Neural crest cell (in vitro differentiated cells): ENCODE measurements at regions not wholly inside any gene's neighbourhood (a gene's known extent, or its start where the extent isn't known, plus 50 kb on each side); places are given as distances from the start of the nearest gene placed in this dataset.

Source experiments
- DNase-seq: peaks from one replicate; pipeline ENCODE4 v3.0.0; 2021; ENCODE audit warnings: low read depth, mixed read lengths, low spot score
- H3K27ac Mint-ChIP-seq: one replicate; pipeline ENCODE4 v1.8.0; 2021; ENCODE audit warnings: mild to moderate bottlenecking, mixed read lengths; ENCODE audit not compliant: unreplicated experiment
- H3K27me3 Mint-ChIP-seq: 2 replicates; pipeline ENCODE4 v1.8.0; 2021; ENCODE audit warnings: low read depth, mild to moderate bottlenecking, mixed read lengths
- H3K36me3 Mint-ChIP-seq: 2 replicates; pipeline ENCODE4 v1.8.0; 2021; ENCODE audit warnings: low read depth, mild to moderate bottlenecking, mixed read lengths
- H3K4me1 Mint-ChIP-seq: 2 replicates; pipeline ENCODE4 v1.8.0; 2021; ENCODE audit warnings: mixed read lengths
- H3K4me3 Mint-ChIP-seq: one replicate; pipeline ENCODE4 v1.8.0; 2021; ENCODE audit warnings: mild to moderate bottlenecking, mixed read lengths
- H3K9me3 Mint-ChIP-seq: 2 replicates; pipeline ENCODE4 v1.8.0; 2021; ENCODE audit warnings: mixed read lengths
- CTCF ChIP-seq: fragments of 200-600 bp; sonication (generic); conservative IDR thresholded peaks from 2 replicates; pipeline ENCODE4 v1.5.0; 2021; ENCODE audit warnings: antibody characterized with exemption, mild to moderate bottlenecking

DNA sequence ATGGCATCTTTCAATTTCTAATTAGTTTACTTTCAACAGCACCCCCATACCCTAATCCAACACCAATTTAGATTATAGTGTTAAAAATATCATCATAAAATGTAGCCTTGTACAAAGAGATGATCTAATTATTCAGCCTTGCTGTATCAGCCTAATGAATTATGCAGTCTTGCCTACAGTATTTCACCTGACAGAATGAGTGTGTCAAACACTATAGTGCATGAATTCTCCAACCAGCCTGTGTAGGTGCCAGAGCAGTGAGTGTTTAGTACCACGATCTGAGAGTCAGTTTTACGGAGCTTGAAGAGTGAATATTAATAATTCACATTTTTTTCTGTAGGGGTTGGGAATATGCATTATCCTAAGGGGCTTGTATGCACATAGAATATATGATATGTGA lies 411.6 kb upstream of the SLC14A2 start:
- no peaks in the 10 kb centered on the region for H3K27me3 Mint-ChIP-seq
- TF ChIP-seq CTCF: no peak
- H3K4me1 Mint-ChIP-seq: peaks cover 4% of the 10 kb centered on the region
- H3K4me3 Mint-ChIP-seq: no peak overlapping the region
- H3K27ac Mint-ChIP-seq: no peak overlapping the region
- peaks cover 5% of the 10 kb centered on the region for H3K36me3 Mint-ChIP-seq
- no peak for DNase-seq
- peaks cover 8% of the 10 kb centered on the region for H3K9me3 Mint-ChIP-seq

DNA sequence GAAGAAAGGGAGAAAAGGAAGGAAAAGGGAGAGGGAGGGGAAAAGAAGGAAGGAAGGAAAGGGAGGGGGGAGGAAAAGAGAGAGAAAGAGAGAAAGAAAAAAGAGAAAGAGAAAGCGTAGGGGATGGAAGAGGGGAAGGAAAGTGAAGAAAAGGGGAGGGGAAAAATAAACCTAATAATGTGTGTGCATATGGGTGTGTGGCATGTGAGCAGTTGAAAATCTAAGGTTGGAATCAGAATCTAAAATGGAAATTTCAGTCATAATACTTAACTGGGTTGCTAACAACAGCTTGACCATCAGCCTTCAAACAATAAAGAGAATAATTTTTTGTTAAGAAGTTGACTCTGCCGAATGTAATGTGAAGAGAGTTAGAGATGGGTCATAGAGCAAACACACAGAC lies 407.9 kb upstream of the SLC14A2 start:
- no peak for DNase-seq
- no peak overlapping the region for H3K27ac Mint-ChIP-seq
- H3K9me3 Mint-ChIP-seq: peaks cover 3% of the 10 kb centered on the region
- no peaks in the 10 kb centered on the region for H3K36me3 Mint-ChIP-seq
- H3K4me1 Mint-ChIP-seq: peaks cover 8% of the 10 kb centered on the region
- no peak for TF ChIP-seq CTCF
- H3K27me3 Mint-ChIP-seq: no peaks in the 10 kb centered on the region
- H3K4me3 Mint-ChIP-seq: no peak overlapping the region

DNA sequence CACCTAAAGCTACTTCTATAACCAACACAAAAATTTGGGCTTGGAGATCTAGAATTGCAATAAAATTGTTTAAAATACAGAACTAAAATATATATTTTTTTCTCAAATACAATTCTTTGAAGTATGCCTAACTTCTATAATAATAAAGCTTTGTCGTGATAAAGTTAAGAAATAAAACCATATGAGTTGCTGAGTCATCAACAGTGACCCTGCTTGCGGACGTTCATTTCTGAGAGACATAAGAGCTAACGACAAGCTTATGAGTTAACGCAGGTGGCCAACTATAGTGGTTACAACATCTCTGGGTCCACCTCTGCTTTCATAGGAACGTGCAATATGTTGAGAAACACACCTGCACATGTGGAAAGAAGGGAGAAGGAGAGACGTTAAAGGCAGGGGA lies 407.1 kb upstream of the SLC14A2 start:
- Mint-ChIP-seq H3K9me3 (peaks cover 7% of the 10 kb centered on the region), H3K27ac (no peak overlapping the region), H3K36me3 (no peaks in the 10 kb centered on the region), H3K4me3 (no peak overlapping the region), H3K4me1 (peaks cover 13% of the 10 kb centered on the region), H3K27me3 (no peaks in the 10 kb centered on the region)
- DNase-seq: no peak
- no peak for TF ChIP-seq CTCF

- Mint-ChIP-seq H3K4me1 (peaks cover 27% of the 10 kb centered on the region), H3K9me3 (peaks cover 4% of the 10 kb centered on the region), H3K27me3 (no peaks in the 10 kb centered on the region), H3K27ac (no peak overlapping the region), H3K36me3 (no peaks in the 10 kb centered on the region), H3K4me3 (no peak overlapping the region)
- peak; percentile 80 for DNase-seq
- peak; percentile 93 for TF ChIP-seq CTCF
Observed at GRCh38 chr18:45212181-45213039, 402.9 kb upstream of the SLC14A2 start.

DNA sequence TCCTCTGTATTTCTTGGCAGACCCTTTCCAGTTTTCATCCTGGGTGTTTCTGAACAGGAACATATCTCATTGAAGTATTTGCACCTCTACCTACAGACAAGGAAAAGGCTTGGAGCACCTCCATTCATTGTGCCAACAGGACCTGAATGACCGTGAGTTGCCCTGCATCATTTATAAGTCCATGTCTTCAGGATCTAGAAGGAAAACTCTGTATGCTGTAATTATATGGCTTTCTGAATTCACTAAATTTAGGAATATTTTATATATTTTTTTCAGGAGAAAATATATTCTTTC lies 402.3 kb upstream of the SLC14A2 start:
- Mint-ChIP-seq H3K4me3 (no peak overlapping the region), H3K9me3 (peaks cover 4% of the 10 kb centered on the region), H3K4me1 (peaks cover 27% of the 10 kb centered on the region), H3K27ac (no peak overlapping the region), H3K27me3 (no peaks in the 10 kb centered on the region), H3K36me3 (no peaks in the 10 kb centered on the region)
- TF ChIP-seq CTCF: peak; percentile 10
- DNase-seq: no peak
